Stimulated activated naive CD8-positive, alpha-beta T cell treated with anti-CD3 and anti-CD28 coated beads, Interleukin-15, amount 100 ng/mL, for 72 hours (primary cell): ENCODE measurements at regions not wholly inside any gene's neighbourhood (a gene's known extent, or its start where the extent isn't known, plus 50 kb on each side); places are given as distances from the start of the nearest gene placed in this dataset.
"Not testable (repeated sequence)": the region's sequence is repeated elsewhere in the genome, so short reads cannot be mapped to it uniquely, and the experiment has no call there.

Source experiments
- ATAC-seq: fragments of 150-1000 bp; cut with Tn5 transposase; 2 replicates; pipeline ENCODE4 v1.10.0; 2021; ENCODE audit warnings: mild to moderate bottlenecking, moderate library complexity
- DNase-seq, 2 donors: peaks; one replicate each; pipeline ENCODE4 v3.0.0; 2021 to 2022
- H3K27ac Mint-ChIP-seq, 2 donors: one replicate each; pipeline ENCODE4 v1.8.0; 2022; ENCODE audit warnings: mild to moderate bottlenecking in 2 of 2, mixed read lengths in 2 of 2, moderate library complexity in 2 of 2
- H3K27me3 Mint-ChIP-seq: one replicate; pipeline ENCODE4 v1.8.0; 2022; ENCODE audit warnings: mixed read lengths
- H3K4me1 Mint-ChIP-seq: one replicate; pipeline ENCODE4 v1.8.0; 2022; ENCODE audit warnings: mild to moderate bottlenecking, mixed read lengths
- H3K4me3 Mint-ChIP-seq, 2 donors: one replicate each; pipeline ENCODE4 v1.8.0; 2022; ENCODE audit warnings: mild to moderate bottlenecking in 2 of 2, mixed read lengths in 2 of 2, moderate library complexity in 1 of 2
- H3K9me3 Mint-ChIP-seq, 2 donors: one replicate each; pipeline ENCODE4 v1.8.0; 2022; ENCODE audit warnings: mixed read lengths in 2 of 2

- Mint-ChIP-seq H3K4me1 (no peaks in the 10 kb centered on the region), H3K27me3 (no peaks in the 10 kb centered on the region), H3K9me3 (peaks cover 0 to 5% of the 10 kb centered on the region in 2 donors), H3K4me3 (no peak overlapping the region), H3K27ac (no peak overlapping the region)
- ATAC-seq (no peak), DNase-seq (no peak)
Observed at GRCh38 chr21:20486303-20486702, 511.9 kb upstream of the NCAM2 start.

DNA sequence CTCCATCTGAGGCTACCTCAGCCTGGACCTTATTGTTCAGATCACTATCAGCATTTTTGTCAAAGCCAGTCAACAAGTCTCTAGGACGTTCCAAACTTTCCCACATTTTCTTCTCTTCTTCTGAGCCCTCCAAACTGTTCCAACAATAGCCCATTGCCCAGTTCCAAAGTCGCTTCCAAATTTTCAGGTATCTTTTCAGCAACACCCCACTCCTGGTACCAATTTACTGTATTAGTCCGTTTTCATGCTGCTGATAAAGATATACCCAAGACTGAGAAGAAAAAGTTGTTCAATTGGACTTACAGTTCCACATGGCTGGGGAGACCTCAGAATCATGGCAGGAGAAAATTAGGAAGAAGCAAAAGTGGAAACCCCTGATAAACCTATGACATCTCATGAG lies 495.3 kb upstream of the NCAM2 start:
- H3K27me3 Mint-ChIP-seq, H3K4me1 Mint-ChIP-seq, DNase-seq, H3K4me3 Mint-ChIP-seq, ATAC-seq, H3K27ac Mint-ChIP-seq: not testable (repeated sequence)
- H3K9me3 Mint-ChIP-seq, result peaks cover 41 to 66% of the 10 kb centered on the region in 2 donors

DNA sequence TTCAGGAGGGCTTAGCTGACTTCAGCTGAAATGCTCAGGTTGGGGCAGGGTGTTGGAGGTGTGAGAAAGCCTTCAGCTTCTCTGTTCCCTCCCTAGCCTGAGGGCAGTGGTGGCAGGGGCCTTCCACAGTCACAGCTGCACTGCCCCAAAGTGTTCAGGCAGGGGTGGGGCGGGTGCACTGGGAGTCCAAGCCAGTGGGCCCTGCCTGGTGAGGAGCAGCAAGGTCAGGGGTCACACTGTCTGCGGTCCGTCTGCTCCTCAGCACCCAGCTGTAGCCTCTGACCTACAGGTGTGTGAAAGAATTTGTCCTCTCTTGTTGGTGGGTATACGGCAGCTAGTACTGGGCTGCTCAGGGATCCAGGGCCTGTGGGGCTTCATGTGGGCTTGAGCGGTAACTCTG lies 490.4 kb upstream of the NCAM2 start:
- H3K9me3 Mint-ChIP-seq, result peaks cover 30 to 55% of the 10 kb centered on the region in 2 donors

DNA sequence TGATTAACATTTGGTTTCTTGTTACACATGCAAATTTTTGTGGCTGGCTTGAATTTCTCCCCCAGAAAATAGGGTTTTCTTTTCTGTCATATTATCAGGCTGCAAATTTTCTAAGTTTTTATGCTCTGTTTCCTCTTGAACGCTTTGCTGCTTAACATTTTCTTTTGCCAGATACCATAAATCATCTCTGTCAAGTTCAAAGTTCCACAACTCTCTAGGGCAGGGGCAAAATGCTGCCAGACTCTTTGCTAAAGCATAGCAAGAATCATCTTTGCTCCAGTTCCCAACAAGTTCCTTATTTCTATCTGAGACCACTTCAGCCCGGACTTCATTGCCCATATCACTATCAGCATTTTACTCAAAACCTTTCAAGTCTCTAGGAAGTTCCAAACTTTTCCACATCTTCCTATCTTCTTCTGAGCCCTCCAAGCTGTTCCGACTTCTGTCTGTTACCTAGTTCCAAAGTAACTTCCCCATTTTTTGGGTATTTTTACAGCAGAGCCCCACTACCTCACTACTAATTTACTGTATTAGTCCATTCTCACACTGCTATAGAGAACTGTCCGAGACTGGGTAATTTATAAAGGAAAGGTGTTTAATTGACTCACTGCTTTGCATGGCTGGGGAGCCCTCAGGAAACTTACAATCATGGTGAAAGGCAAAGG lies 486.9 kb upstream of the NCAM2 start:
- DNase-seq (no peak), ATAC-seq (no peak)
- no peak overlapping the region for H3K4me3 Mint-ChIP-seq
- H3K4me1 Mint-ChIP-seq, result no peaks in the 10 kb centered on the region
- no peaks in the 10 kb centered on the region for H3K27me3 Mint-ChIP-seq
- no peak overlapping the region for H3K27ac Mint-ChIP-seq
- H3K9me3 Mint-ChIP-seq, result peaks cover 5 to 26% of the 10 kb centered on the region in 2 donors

More for the DNA sequence above, 490.4 kb upstream of the NCAM2 start:
- Mint-ChIP-seq H3K4me3 (no peak overlapping the region), H3K4me1 (no peaks in the 10 kb centered on the region), H3K27ac (no peak overlapping the region), H3K27me3 (no peaks in the 10 kb centered on the region)
- no peak for DNase-seq
- no peak for ATAC-seq

DNA sequence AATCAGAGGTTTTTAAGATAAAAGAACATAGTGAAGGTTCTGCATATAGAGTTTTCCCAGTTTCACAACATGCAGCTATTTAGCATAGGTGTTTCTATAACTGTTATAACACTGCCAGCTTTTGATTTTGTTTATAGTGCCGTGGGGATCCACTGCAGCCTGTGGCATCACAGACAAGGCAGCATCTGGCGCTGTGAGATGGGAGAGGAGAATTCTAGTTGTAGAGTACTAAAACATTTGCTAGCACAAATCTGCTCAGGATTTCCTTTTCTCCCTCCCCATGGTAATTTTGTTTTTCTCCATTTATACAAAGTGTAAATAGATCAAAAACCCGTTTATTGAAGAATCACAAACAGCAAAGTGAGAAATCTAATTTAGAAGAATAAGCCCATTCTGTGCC lies 482.8 kb upstream of the NCAM2 start:
- no peak overlapping the region for H3K27ac Mint-ChIP-seq
- ATAC-seq (no peak), DNase-seq (no peak)
- no peak overlapping the region for H3K4me3 Mint-ChIP-seq
- peaks cover 0 to 12% of the 10 kb centered on the region in 2 donors for H3K9me3 Mint-ChIP-seq
- no peaks in the 10 kb centered on the region for H3K4me1 Mint-ChIP-seq
- no peaks in the 10 kb centered on the region for H3K27me3 Mint-ChIP-seq

- no peak overlapping the region for H3K4me3 Mint-ChIP-seq
- ATAC-seq, result no peak
- peaks cover 0 to 13% of the 10 kb centered on the region in 2 donors for H3K9me3 Mint-ChIP-seq
- H3K27me3 Mint-ChIP-seq, result no peaks in the 10 kb centered on the region
- no peaks in the 10 kb centered on the region for H3K4me1 Mint-ChIP-seq
- H3K27ac Mint-ChIP-seq, result no peak overlapping the region
- no peak for DNase-seq
Observed at GRCh38 chr21:20519076-20519475, 479.1 kb upstream of the NCAM2 start.

DNA sequence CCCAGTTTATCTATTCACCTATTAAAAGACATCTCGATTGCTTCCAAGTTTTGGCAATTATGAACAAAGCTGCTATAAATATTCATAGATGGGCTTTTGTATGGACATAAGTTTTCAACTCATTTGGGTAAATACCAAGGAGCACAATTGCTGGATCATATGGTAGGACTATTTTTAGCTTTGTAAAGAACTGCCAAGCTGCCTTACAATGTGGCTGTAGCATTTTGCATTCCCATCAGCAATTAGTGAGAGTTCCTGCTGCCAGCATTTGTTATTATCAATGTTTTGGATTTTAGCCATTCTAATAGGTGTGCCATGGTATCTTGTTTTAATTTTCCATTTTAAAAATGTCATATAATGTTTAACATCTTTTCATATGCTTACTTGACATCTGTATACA lies 475.6 kb upstream of the NCAM2 start:
- Mint-ChIP-seq H3K4me1 (no peaks in the 10 kb centered on the region), H3K27me3 (no peaks in the 10 kb centered on the region), H3K27ac (no peak overlapping the region), H3K4me3 (no peak overlapping the region), H3K9me3 (peaks cover 0 to 13% of the 10 kb centered on the region in 2 donors)
- no peak for DNase-seq
- no peak for ATAC-seq

- peaks cover 0 to 13% of the 10 kb centered on the region in 2 donors for H3K9me3 Mint-ChIP-seq
- H3K4me3 Mint-ChIP-seq, result no peak overlapping the region
- DNase-seq (no peak), ATAC-seq (no peak)
- H3K27me3 Mint-ChIP-seq, result no peaks in the 10 kb centered on the region
- no peak overlapping the region for H3K27ac Mint-ChIP-seq
- H3K4me1 Mint-ChIP-seq, result no peaks in the 10 kb centered on the region
Observed at GRCh38 chr21:20523191-20523590, 475.0 kb upstream of the NCAM2 start.

- Mint-ChIP-seq H3K27me3 (no peaks in the 10 kb centered on the region), H3K4me3 (no peak overlapping the region), H3K4me1 (no peaks in the 10 kb centered on the region), H3K9me3 (peaks cover 4 to 23% of the 10 kb centered on the region in 2 donors), H3K27ac (no peak overlapping the region)
- ATAC-seq (no peak), DNase-seq (no peak)
Observed at GRCh38 chr21:20527731-20528460, 470.3 kb upstream of the NCAM2 start.

- DNase-seq (no peak), ATAC-seq (no peak)
- Mint-ChIP-seq H3K27ac (no peak overlapping the region), H3K9me3 (peaks cover 6 to 13% of the 10 kb centered on the region in 2 donors), H3K27me3 (no peaks in the 10 kb centered on the region), H3K4me1 (no peaks in the 10 kb centered on the region), H3K4me3 (no peak overlapping the region)
Observed at GRCh38 chr21:20537130-20537529, 461.1 kb upstream of the NCAM2 start.

DNA sequence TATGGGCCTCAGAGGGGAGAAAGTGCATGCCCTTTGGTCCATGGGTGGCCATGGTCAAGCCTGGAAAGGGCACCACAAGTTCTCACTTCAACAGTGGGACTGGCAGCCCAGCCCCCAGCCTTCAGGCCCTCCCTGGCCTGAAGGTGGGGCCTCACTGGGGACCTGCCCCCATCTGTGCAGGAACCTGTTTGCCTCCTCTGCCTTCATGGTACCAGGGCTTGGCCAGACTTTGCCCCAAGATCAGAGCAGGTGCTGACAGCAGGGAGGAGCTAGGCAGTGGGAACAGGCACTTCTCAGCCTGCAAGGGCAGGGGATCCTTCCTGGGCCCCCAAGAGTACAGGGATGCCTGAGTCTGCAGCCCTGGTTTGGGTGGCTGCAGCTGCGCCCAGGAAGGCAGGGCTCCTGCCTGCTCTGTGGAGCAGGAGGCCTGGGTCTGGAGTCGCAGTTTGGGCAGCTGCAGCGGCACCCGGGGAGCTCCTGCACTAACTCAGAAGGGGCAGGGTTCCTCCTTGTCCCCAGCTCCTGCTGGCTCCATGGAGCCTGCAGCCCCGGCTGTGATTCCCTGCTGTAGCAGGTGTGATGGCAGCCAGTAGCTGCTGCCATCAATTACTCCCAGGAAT lies 460.1 kb upstream of the NCAM2 start:
- no peaks in the 10 kb centered on the region for H3K27me3 Mint-ChIP-seq
- H3K4me1 Mint-ChIP-seq, result no peaks in the 10 kb centered on the region
- peaks cover 0 to 7% of the 10 kb centered on the region in 2 donors for H3K9me3 Mint-ChIP-seq
- DNase-seq, result no peak
- ATAC-seq, result no peak
- no peak overlapping the region for H3K27ac Mint-ChIP-seq
- H3K4me3 Mint-ChIP-seq, result no peak overlapping the region

DNA sequence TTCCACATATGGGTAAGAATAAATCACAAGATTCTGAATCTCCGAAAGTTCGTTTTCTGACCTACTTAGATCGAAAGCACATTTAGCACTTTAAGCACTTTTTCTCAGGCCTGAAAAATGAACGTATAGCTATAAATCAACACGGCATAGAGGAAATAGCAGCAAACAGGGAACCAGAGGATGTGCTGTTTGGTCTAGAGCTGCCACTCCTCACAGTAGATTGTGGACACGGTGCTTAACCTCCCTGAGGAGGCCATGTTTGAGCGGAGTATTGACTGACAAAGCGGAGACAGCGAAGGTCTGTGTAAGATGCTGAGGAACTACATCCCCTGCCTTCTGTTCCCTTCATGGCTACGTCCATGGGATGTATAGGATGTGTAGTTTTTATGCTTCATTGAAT lies 452.8 kb upstream of the NCAM2 start:
- no peak overlapping the region for H3K27ac Mint-ChIP-seq
- peaks cover 0 to 7% of the 10 kb centered on the region in 2 donors for H3K9me3 Mint-ChIP-seq
- no peak overlapping the region for H3K4me3 Mint-ChIP-seq
- ATAC-seq (no peak), DNase-seq (no peak)
- H3K4me1 Mint-ChIP-seq, result no peaks in the 10 kb centered on the region
- no peaks in the 10 kb centered on the region for H3K27me3 Mint-ChIP-seq

DNA sequence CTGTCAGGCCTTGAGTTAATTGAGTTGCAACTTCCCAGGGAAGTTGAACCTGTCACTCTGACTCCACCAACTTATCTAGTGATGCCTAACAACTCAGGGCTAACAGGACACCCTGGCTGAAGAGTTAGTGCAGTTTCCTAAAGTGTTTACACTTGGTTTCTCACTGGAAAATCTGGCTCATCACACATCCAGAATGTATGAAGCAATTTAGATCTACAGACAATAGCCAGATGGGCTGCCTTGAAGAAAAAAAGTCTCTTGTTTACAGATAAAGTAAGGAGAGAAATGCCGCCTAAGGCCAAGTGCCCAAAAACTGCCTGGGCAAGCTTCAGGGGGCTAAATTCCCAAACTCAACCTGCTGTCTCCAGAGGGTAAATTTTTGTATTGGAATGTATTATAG lies 446.3 kb upstream of the NCAM2 start:
- no peaks in the 10 kb centered on the region for H3K4me1 Mint-ChIP-seq
- DNase-seq (no peak), ATAC-seq (no peak)
- H3K27me3 Mint-ChIP-seq, result no peaks in the 10 kb centered on the region
- H3K9me3 Mint-ChIP-seq, result peaks cover 0 to 7% of the 10 kb centered on the region in 2 donors
- H3K27ac Mint-ChIP-seq, result no peak overlapping the region
- no peak overlapping the region for H3K4me3 Mint-ChIP-seq

- Mint-ChIP-seq H3K27me3 (no peaks in the 10 kb centered on the region), H3K4me1 (no peaks in the 10 kb centered on the region), H3K4me3 (no peak overlapping the region), H3K9me3 (no peaks in the 10 kb centered on the region), H3K27ac (no peak overlapping the region)
- no peak for ATAC-seq
- no peak for DNase-seq
Observed at GRCh38 chr21:20554785-20555184, 443.4 kb upstream of the NCAM2 start.

DNA sequence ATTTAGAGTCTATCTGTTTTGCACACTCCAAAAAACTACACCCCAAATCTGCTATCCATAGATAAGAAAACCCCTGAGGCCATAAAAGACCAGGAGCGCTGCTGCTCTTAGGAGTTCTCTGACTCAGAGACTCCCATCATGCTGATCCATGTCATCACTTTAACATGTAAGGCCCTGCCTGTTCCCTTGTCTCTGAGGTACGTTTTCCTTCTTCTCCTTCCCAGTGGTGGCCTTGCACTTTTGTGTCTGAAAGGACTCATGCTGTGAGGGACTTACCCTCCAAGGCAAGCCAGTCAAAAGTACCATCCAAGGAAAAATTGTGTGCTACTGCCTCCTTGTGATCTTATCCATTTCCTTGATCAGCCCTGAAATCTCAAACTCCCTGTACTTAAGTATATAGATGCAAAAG lies 427.4 kb upstream of the NCAM2 start:
- DNase-seq, result no peak
- Mint-ChIP-seq H3K4me3 (no peak overlapping the region), H3K9me3 (peaks cover 0 to 4% of the 10 kb centered on the region in 2 donors), H3K4me1 (no peaks in the 10 kb centered on the region), H3K27me3 (no peaks in the 10 kb centered on the region), H3K27ac (no peak overlapping the region)
- ATAC-seq, result no peak

- no peak for ATAC-seq
- Mint-ChIP-seq H3K27ac (no peak overlapping the region), H3K27me3 (no peaks in the 10 kb centered on the region), H3K9me3 (peaks cover 0 to 4% of the 10 kb centered on the region in 2 donors), H3K4me3 (no peak overlapping the region), H3K4me1 (no peaks in the 10 kb centered on the region)
- DNase-seq, result no peak
Observed at GRCh38 chr21:20572582-20572981, 425.6 kb upstream of the NCAM2 start.
